ENCODE measurements at regions not wholly inside any gene's neighbourhood (a gene's known extent, or its start where the extent isn't known, plus 50 kb on each side); places are given as distances from the start of the nearest gene placed in this dataset.

DNA sequence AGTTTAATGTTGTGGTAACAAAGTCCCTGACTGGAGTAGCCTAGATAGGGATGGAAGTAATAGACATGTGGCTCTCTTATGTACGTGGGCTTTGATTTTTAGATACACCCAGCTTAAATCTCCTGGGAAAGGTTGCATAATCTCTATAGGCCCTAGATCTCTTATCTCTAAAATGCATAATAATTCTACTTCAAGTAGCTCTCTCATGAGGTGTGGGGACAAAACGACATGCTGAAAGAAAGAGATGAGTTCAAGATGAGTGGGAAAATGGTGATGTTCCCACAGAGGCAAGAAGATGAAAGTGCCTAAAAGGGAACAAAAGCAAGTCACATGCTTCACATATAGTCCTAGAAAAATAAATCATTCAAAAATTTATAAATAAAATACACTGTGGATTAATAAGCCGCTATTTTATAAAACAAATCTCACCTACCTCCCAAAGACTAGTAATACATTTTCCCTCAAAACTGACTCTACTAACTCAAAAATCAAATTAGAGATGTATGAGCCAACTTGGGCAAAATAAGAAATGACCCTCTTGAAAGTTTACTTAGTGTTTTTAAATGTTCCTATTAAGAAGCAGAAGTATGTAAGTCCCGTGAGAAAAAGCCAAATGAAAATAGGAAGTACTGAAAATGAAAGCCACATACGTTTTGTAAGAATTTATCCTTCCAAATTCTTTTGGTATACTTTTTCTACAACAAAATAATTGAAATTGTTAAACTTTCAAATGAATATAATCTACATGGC is 148.2 kb upstream of the ITGA4 start:
- POLR2A ChIA-PET (ENCODE audit: low non-redundant PET): no interaction called here
- no peak for DNase-seq (ENCODE audit: low spot score)
- CTCF ChIA-PET: interaction anchor here (0.6 kb wide), 1 partner anchor 398 kb away, joined by 3 read pairs; no protein-coding TSS in a partner anchor
- TF ChIP-seq, protein P1, sequence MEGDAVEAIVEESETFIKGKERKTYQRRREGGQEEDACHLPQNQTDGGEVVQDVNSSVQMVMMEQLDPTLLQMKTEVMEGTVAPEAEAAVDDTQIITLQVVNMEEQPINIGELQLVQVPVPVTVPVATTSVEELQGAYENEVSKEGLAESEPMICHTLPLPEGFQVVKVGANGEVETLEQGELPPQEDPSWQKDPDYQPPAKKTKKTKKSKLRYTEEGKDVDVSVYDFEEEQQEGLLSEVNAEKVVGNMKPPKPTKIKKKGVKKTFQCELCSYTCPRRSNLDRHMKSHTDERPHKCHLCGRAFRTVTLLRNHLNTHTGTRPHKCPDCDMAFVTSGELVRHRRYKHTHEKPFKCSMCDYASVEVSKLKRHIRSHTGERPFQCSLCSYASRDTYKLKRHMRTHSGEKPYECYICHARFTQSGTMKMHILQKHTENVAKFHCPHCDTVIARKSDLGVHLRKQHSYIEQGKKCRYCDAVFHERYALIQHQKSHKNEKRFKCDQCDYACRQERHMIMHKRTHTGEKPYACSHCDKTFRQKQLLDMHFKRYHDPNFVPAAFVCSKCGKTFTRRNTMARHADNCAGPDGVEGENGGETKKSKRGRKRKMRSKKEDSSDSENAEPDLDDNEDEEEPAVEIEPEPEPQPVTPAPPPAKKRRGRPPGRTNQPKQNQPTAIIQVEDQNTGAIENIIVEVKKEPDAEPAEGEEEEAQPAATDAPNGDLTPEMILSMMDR (conservative IDR thresholded peaks at IDR 0.05; ENCODE audit: low read depth): no peak
- no peak overlapping the region for H3K27ac ChIP-seq

DNA sequence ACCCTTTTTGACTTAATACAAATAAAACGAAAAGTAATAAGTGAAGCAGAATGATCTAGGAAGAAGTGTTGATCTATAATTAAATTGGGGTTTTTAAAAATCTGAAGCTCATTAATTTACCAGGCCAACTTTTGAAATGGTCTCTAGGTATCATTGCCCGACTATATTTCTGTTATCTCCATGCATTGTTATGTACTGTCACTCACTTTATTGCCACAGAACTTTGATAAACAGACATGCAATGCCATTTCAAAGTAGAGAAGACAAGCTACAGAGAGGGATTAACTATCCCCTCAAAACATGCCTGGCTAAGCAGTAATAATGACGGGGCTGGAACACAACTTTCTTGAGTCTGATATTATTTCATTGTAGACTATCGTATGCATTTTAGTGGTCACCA is 147.6 kb upstream of the ITGA4 start:
- TF ChIP-seq, protein P1 (conservative IDR thresholded peaks at IDR 0.05; ENCODE audit: low read depth): no peak
- DNase-seq (ENCODE audit: low spot score): no peak
- ChIA-PET POLR2A (ENCODE audit: low non-redundant PET) (no interaction called here), CTCF (no interaction called here)
- no peak overlapping the region for H3K27ac ChIP-seq

DNA sequence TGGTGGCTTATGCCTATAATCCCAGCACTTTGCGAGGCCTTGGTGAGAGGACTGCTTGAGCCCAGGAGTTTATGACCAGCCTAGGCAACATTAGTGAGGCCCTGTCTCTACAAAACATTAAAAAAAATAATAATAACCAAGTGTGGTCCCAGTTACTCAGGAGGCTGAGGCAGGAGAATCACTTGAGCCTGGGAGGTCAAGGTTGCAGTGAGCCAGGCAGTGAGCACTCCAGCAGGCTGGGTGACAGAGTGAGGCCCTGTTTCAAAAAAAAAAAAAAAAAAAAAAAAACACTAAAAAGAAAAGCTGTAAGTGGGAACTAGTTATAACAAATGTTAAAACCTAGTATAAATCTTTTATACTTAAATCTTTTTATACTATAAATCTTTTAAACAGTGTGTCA is 146.2 kb upstream of the ITGA4 start:
- CTCF ChIA-PET: interaction anchor here (0.5 to 0.7 kb wide), 4 partner anchors 29 to 1542 kb away, joined by 3 to 5 read pairs (median 4); partner anchors contain the start of gene ITGA4
- POLR2A ChIA-PET (ENCODE audit: low non-redundant PET): no interaction called here
- H3K27ac ChIP-seq: no peak overlapping the region
- DNase-seq (ENCODE audit: low spot score): no peak
- TF ChIP-seq, protein P1 (conservative IDR thresholded peaks at IDR 0.05; ENCODE audit: low read depth): no peak

DNA sequence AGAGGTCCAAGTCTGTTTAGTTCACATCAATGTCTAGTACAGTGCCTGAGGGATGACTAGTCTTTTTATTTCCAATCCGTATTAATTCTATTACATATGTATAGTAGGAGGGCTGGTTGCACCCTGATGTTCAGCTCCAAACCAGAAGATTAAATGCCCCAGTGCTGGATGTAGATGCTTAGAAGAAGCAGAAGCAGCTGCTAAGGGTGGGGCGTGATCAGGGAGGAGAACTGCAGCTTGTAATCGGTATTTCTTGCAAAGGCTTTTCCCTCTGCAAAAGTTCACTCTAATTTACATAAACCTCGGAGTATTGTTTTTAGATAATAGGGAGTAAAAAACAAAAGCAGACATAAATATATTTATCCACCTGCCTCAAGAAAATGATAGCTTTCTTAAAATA is 145.3 kb upstream of the ITGA4 start:
- POLR2A ChIA-PET (ENCODE audit: low non-redundant PET): no interaction called here
- CTCF ChIA-PET: no interaction called here
- TF ChIP-seq, protein P1 (conservative IDR thresholded peaks at IDR 0.05; ENCODE audit: low read depth): no peak
- H3K27ac ChIP-seq: no peak overlapping the region
- DNase-seq (ENCODE audit: low spot score): no peak

DNA sequence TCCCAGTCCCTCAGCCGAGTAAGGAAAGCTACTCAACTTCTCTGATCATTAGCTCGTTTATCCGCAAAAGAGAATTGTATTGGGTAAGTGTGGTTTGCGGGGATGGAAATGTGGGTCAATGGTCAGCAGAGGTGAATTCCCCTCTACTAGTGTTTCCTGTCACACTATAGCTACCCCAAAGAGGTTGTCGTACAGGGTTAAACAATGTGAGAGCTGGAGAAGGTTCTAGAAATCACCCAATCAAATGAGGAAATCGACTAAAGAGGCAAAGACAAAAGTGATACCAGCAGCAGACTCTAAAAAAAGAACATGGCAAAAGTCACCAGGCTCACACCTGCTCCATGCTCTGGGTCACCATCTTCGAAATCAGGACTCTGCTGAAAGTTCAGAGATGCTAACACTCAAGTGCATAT is 144.7 kb upstream of the ITGA4 start:
- DNase-seq (ENCODE audit: low spot score): no peak
- no peak overlapping the region for H3K27ac ChIP-seq
- TF ChIP-seq, protein P1 (conservative IDR thresholded peaks at IDR 0.05; ENCODE audit: low read depth): no peak
- ChIA-PET POLR2A (ENCODE audit: low non-redundant PET) (no interaction called here), CTCF (no interaction called here)

DNA sequence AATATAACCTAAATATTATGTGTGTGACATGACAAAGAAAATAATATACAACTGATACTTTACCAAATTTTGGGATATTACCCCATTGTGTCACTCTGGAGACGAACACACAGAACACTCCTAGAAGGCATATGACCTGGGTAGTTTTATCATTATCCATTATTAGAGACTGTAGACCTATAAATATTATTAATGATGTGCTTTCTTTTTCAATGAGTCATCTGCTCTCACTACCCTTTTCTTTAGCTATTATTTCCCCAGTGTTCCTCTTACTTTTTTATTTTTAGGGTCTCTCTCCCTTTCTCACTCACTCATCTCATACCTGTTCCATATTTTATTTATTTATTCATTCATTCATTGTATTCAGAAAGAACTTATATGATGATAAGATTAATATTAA is 143.3 kb upstream of the ITGA4 start:
- TF ChIP-seq, protein P1 (conservative IDR thresholded peaks at IDR 0.05; ENCODE audit: low read depth): no peak
- POLR2A ChIA-PET (ENCODE audit: low non-redundant PET): no interaction called here
- H3K27ac ChIP-seq: no peak overlapping the region
- CTCF ChIA-PET: interaction anchor here (0.6 kb wide), 1 partner anchor 12 kb away, joined by 3 read pairs; no protein-coding TSS in a partner anchor
- no peak for DNase-seq (ENCODE audit: low spot score)
